ENCODE measurements at regions not wholly inside any gene's neighbourhood (a gene's known extent, or its start where the extent isn't known, plus 50 kb on each side); places are given as distances from the start of the nearest gene placed in this dataset.

- TF ChIP-seq, protein P1, sequence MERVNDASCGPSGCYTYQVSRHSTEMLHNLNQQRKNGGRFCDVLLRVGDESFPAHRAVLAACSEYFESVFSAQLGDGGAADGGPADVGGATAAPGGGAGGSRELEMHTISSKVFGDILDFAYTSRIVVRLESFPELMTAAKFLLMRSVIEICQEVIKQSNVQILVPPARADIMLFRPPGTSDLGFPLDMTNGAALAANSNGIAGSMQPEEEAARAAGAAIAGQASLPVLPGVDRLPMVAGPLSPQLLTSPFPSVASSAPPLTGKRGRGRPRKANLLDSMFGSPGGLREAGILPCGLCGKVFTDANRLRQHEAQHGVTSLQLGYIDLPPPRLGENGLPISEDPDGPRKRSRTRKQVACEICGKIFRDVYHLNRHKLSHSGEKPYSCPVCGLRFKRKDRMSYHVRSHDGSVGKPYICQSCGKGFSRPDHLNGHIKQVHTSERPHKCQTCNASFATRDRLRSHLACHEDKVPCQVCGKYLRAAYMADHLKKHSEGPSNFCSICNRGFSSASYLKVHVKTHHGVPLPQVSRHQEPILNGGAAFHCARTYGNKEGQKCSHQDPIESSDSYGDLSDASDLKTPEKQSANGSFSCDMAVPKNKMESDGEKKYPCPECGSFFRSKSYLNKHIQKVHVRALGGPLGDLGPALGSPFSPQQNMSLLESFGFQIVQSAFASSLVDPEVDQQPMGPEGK (CRISPR knock-in tag; IDR thresholded peaks at IDR 0.05; ENCODE audit: borderline replicate concordance) = no peak
- no peak for TF ChIP-seq POU6F1 (CRISPR knock-in tag; IDR thresholded peaks at IDR 0.05; ENCODE audit: borderline replicate concordance, low read depth)
- TF ChIP-seq CREB5 (CRISPR knock-in tag; IDR thresholded peaks at IDR 0.05; ENCODE audit: low read depth) = no peak
- TF ChIP-seq ZFP30 (CRISPR knock-in tag; IDR thresholded peaks at IDR 0.05) = no peak
- TF ChIP-seq TCF4 (CRISPR knock-in tag; IDR thresholded peaks at IDR 0.05; ENCODE audit: borderline replicate concordance) = no peak
- TF ChIP-seq ZNF70 (CRISPR knock-in tag; IDR thresholded peaks at IDR 0.05) = no peak
- TF ChIP-seq ZNF565 (CRISPR knock-in tag; conservative IDR thresholded peaks at IDR 0.05; ENCODE audit: low read depth) = no peak
- no peak for TF ChIP-seq CSDC2 (CRISPR knock-in tag; IDR thresholded peaks at IDR 0.05)
- no peak for TF ChIP-seq ESRRG (CRISPR knock-in tag; IDR thresholded peaks at IDR 0.05)
- no peak for TF ChIP-seq GLIS3 (CRISPR knock-in tag; IDR thresholded peaks at IDR 0.05)
- no peak for TF ChIP-seq TOX (CRISPR knock-in tag; IDR thresholded peaks at IDR 0.05; ENCODE audit: borderline replicate concordance)
- no peak for TF ChIP-seq ARNTL (CRISPR knock-in tag; IDR thresholded peaks at IDR 0.05; ENCODE audit: borderline replicate concordance, low read depth)
Observed at GRCh38 chr11:13073119-13073981, 64.2 kb downstream of the RASSF10 start.
